Activated B cell treated with CpG ODN at 0.5 μM for 24 hours (primary cell): ENCODE measurements at regions not wholly inside any gene's neighbourhood (a gene's known extent, or its start where the extent isn't known, plus 50 kb on each side); places are given as distances from the start of the nearest gene placed in this dataset.

Experiments used
- ATAC-seq: fragments of 200-7000 bp; cut with Tn5 transposase; one replicate; pipeline ENCODE4 v1.10.0; 2021; ENCODE audit warnings: low read depth, mild to moderate bottlenecking, moderate library complexity
- CTCF ChIA-PET: fragments of 350-600 bp; sonication (Branson Sonifier 250); formaldehyde crosslinking; loops from one replicate; lab custom pipeline; 2021; ENCODE audit warnings: antibody characterized with exemption; lab: Charles Lee
- POLR2A ChIA-PET: fragments of 350-600 bp; sonication (Branson Sonifier 250); formaldehyde crosslinking; loops from one replicate; lab custom pipeline; 2021; ENCODE audit warnings: antibody characterized with exemption; lab: Charles Lee
- DNase-seq: peaks from one replicate; pipeline ENCODE4 v3.0.0; 2022
- H3K27ac Mint-ChIP-seq: one replicate; pipeline ENCODE4 v1.8.0; 2020; ENCODE audit warnings: mixed read lengths
- H3K27me3 Mint-ChIP-seq: one replicate; pipeline ENCODE4 v1.8.0; 2021; ENCODE audit warnings: mixed read lengths
- H3K36me3 Mint-ChIP-seq: one replicate; pipeline ENCODE4 v1.8.0; 2021; ENCODE audit warnings: low read depth, mixed read lengths
- H3K4me1 Mint-ChIP-seq: one replicate; pipeline ENCODE4 v1.8.0; 2021; ENCODE audit warnings: mixed read lengths
- H3K4me3 Mint-ChIP-seq: one replicate; pipeline ENCODE4 v1.8.0; 2020; ENCODE audit warnings: mild to moderate bottlenecking, mixed read lengths
- H3K9me3 Mint-ChIP-seq: one replicate; pipeline ENCODE4 v1.8.0; 2020; ENCODE audit warnings: mixed read lengths
- intact Hi-C: fragments of 100-400 bp; cut with micrococcal nuclease; formaldehyde crosslinking; loops from one replicate; pipeline ENCODE4 v1.15.1; 2024
- TF ChIP-seq, protein P1 (sequence below): fragments of 200-600 bp; IDR thresholded peaks from one replicate; pipeline ENCODE4 v1.8.0; 2022; ENCODE audit warnings: antibody characterized with exemption, mild to moderate bottlenecking

DNA sequence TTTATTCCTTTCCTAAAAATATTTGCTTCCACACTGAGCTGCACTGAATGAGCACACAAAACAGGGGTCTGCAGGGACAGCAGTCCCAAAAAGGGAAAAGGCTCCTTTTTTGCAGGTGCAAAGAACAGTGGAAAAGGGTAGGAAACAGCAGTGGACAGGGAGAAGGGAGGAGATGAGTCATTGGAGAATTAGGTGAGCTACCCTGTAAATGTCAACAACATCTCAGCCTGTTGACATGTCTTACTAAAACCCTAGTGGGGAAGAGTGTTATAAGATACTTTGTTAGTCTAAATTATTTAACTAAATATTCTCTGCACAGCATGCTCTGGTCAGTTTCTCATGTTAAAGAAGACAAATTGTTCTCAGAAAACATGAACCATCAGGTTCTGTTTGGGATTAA lies 151.5 kb upstream of the FBXL4 start:
- H3K9me3 Mint-ChIP-seq: no peaks in the 10 kb centered on the region
- intact Hi-C loops: no loop called here
- TF ChIP-seq, protein P1, sequence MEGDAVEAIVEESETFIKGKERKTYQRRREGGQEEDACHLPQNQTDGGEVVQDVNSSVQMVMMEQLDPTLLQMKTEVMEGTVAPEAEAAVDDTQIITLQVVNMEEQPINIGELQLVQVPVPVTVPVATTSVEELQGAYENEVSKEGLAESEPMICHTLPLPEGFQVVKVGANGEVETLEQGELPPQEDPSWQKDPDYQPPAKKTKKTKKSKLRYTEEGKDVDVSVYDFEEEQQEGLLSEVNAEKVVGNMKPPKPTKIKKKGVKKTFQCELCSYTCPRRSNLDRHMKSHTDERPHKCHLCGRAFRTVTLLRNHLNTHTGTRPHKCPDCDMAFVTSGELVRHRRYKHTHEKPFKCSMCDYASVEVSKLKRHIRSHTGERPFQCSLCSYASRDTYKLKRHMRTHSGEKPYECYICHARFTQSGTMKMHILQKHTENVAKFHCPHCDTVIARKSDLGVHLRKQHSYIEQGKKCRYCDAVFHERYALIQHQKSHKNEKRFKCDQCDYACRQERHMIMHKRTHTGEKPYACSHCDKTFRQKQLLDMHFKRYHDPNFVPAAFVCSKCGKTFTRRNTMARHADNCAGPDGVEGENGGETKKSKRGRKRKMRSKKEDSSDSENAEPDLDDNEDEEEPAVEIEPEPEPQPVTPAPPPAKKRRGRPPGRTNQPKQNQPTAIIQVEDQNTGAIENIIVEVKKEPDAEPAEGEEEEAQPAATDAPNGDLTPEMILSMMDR: no peak
- H3K4me3 Mint-ChIP-seq: no peak overlapping the region
- ATAC-seq: no peak
- POLR2A ChIA-PET: no interaction called here
- no peaks in the 10 kb centered on the region for H3K4me1 Mint-ChIP-seq
- H3K36me3 Mint-ChIP-seq: no peaks in the 10 kb centered on the region
- peaks cover 7% of the 10 kb centered on the region for H3K27me3 Mint-ChIP-seq
- DNase-seq: no peak
- H3K27ac Mint-ChIP-seq: no peak overlapping the region
- CTCF ChIA-PET: interaction anchor here (1.1 kb wide), 1 partner anchor 20 kb away, joined by 3 read pairs; no protein-coding TSS in a partner anchor

DNA sequence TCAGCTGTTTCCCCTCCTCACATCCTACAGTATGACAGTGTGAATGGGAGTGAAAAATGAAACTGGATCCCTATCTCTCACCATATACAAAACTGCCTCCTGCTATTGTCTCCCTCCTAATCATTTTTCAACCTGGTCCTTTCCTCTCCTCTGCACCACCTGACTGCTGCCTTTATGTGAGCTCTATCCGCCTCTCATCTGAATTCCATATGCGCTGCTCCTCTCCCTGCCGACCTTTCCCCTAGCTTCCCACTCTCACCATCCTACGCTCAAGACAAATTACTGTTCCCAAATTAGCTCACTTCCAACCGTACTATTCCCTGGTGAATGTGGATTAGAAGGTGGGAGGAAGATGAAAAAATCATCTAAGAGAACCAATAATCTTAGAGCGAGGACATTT lies 148.4 kb upstream of the FBXL4 start:
- TF ChIP-seq, protein P1: no peak
- Mint-ChIP-seq H3K4me3 (no peak overlapping the region), H3K9me3 (no peaks in the 10 kb centered on the region), H3K27ac (no peak overlapping the region), H3K36me3 (no peaks in the 10 kb centered on the region), H3K27me3 (peaks cover 18% of the 10 kb centered on the region), H3K4me1 (no peaks in the 10 kb centered on the region)
- CTCF ChIA-PET: interaction anchor here (1.0 kb wide), 1 partner anchor 23 kb away, joined by 4 read pairs; no protein-coding TSS in a partner anchor
- no peak for ATAC-seq
- POLR2A ChIA-PET: no interaction called here
- intact Hi-C loops: no loop called here
- DNase-seq: no peak

DNA sequence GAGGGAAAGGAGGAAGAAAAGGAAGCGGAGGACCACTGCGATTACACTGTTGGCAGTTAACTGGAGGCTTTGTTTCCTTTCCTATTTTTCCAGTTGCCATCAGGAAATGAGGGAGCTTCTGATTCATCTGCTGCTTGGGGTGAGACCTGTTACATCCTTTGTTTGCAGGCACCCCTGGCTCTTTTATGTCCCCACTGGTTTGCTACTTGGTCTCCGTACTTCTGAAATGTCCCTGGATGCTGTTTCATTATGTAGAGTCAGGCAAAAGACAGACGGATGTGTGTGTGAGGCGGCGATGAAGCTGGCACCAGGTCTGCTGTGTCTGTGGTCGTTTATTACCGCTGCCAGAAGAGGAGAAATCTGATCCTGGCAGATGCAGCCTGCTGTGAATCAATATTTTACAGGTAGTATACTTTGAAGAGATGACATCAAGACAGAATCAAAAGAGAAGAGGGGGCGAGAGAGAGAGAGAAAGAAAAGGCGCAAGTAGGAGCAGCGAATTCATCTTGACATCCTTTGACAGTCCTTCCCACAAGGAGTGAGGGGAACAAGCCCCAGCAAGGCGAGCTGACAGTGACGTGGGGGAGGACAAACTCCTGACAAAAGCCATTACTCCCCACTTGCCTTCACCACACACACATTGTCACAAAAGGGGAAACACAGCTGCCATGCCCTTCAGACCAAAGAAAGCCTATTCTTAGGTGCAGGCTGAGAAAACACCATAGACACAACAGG lies 145.9 kb upstream of the FBXL4 start:
- TF ChIP-seq, protein P1: no peak
- H3K4me3 Mint-ChIP-seq: no peak overlapping the region
- no peaks in the 10 kb centered on the region for H3K36me3 Mint-ChIP-seq
- peaks cover 18% of the 10 kb centered on the region for H3K27me3 Mint-ChIP-seq
- H3K4me1 Mint-ChIP-seq: no peaks in the 10 kb centered on the region
- DNase-seq (no peak), ATAC-seq (no peak)
- POLR2A ChIA-PET: no interaction called here
- no peak overlapping the region for H3K27ac Mint-ChIP-seq
- no peaks in the 10 kb centered on the region for H3K9me3 Mint-ChIP-seq
- CTCF ChIA-PET: no interaction called here
- intact Hi-C loops: no loop called here

DNA sequence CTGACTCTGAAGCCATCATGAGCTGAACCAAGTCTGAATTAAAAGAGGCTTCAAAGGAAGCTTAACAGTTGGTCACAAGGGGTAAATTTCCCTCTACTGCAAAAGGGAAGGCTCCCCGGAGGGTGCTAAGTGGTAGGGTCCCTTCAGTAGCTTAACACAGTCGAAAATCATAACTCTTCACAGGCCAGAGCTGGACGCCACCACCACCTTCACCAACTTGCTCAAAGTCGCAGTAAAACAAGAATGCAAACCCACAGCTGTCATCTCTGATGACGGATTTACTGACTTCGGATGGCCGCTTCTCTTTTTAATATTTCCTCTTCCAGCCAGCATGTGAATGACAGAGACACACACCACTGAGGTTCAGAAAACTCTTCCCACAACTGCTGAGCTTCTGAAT lies 144.7 kb upstream of the FBXL4 start:
- intact Hi-C loops: no loop called here
- TF ChIP-seq, protein P1: no peak
- DNase-seq: no peak
- Mint-ChIP-seq H3K27me3 (peaks cover 18% of the 10 kb centered on the region), H3K36me3 (no peaks in the 10 kb centered on the region), H3K27ac (no peak overlapping the region), H3K4me1 (no peaks in the 10 kb centered on the region), H3K4me3 (no peak overlapping the region), H3K9me3 (no peaks in the 10 kb centered on the region)
- no peak for ATAC-seq
- ChIA-PET CTCF (no interaction called here), POLR2A (no interaction called here)

DNA sequence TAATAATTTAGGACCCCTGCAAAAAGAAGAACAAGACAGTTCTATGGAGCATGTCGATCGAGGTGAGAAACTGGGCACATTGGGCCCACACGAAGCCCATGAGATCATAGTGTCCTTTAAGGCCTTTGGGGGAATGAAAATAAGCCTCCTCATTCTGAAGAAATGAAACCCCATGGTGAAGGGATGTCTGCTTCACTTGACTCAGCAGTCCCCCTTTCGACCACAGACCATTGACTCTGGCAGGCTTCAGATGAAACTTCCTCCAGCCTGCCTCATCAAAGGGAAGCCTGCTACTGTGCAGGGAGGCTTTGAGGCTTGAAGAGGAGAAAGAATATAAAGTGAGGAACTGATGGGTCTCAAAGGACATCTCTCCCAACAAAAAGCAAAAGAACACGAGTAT lies 144.2 kb upstream of the FBXL4 start:
- H3K27ac Mint-ChIP-seq: no peak overlapping the region
- CTCF ChIA-PET: no interaction called here
- no peaks in the 10 kb centered on the region for H3K9me3 Mint-ChIP-seq
- no peak overlapping the region for H3K4me3 Mint-ChIP-seq
- no peaks in the 10 kb centered on the region for H3K4me1 Mint-ChIP-seq
- intact Hi-C loops: no loop called here
- TF ChIP-seq, protein P1: no peak
- DNase-seq (no peak), ATAC-seq (no peak)
- POLR2A ChIA-PET: no interaction called here
- peaks cover 16% of the 10 kb centered on the region for H3K27me3 Mint-ChIP-seq
- H3K36me3 Mint-ChIP-seq: no peaks in the 10 kb centered on the region
